T follicular helper cell (primary cell): ENCODE measurements at regions not wholly inside any gene's neighbourhood (a gene's known extent, or its start where the extent isn't known, plus 50 kb on each side); places are given as distances from the start of the nearest gene placed in this dataset.

Source experiments
- DNase-seq: peaks from one replicate; pipeline ENCODE4 v3.0.0-alpha.2; 2020; ENCODE audit warnings: low read depth

GRCh38 chr4:57607566-57608180 is 497.5 kb upstream of the IGFBP7 start:
- DNase-seq, result no peak

GRCh38 chr4:57605376-57605775 is 495.2 kb upstream of the IGFBP7 start:
- no peak for DNase-seq

GRCh38 chr4:57602141-57602540 is 492.0 kb upstream of the IGFBP7 start:
- no peak for DNase-seq

GRCh38 chr4:57591073-57591472 is 480.9 kb upstream of the IGFBP7 start:
- DNase-seq, result no peak

- DNase-seq, result no peak
Observed at GRCh38 chr4:57588557-57588956, 478.4 kb upstream of the IGFBP7 start.

GRCh38 chr4:57580710-57581599 is 470.8 kb upstream of the IGFBP7 start:
- DNase-seq, result no peak

GRCh38 chr4:57575426-57575825 is 465.2 kb upstream of the IGFBP7 start:
- DNase-seq, result no peak

- DNase-seq, result no peak
Observed at GRCh38 chr4:57554556-57555092, 444.4 kb upstream of the IGFBP7 start.

- no peak for DNase-seq
Observed at GRCh38 chr4:57553728-57554127, 443.5 kb upstream of the IGFBP7 start.

- DNase-seq, result no peak
Observed at GRCh38 chr4:57550198-57550597, 440.0 kb upstream of the IGFBP7 start.

- no peak for DNase-seq
Observed at GRCh38 chr4:57548856-57549255, 438.7 kb upstream of the IGFBP7 start.

GRCh38 chr4:57544811-57545654 is 434.8 kb upstream of the IGFBP7 start:
- DNase-seq, result no peak

- no peak for DNase-seq
Observed at GRCh38 chr4:57504797-57505530, 394.8 kb upstream of the IGFBP7 start.

- DNase-seq, result no peak
Observed at GRCh38 chr4:57504139-57504538, 394.0 kb upstream of the IGFBP7 start.

GRCh38 chr4:57501720-57502119 is 391.5 kb upstream of the IGFBP7 start:
- no peak for DNase-seq

- no peak for DNase-seq
Observed at GRCh38 chr4:57499786-57500185, 389.6 kb upstream of the IGFBP7 start.

- no peak for DNase-seq
Observed at GRCh38 chr4:57498251-57498650, 388.1 kb upstream of the IGFBP7 start.

- no peak for DNase-seq
Observed at GRCh38 chr4:57496697-57497471, 386.7 kb upstream of the IGFBP7 start.

- DNase-seq, result no peak
Observed at GRCh38 chr4:57494821-57495220, 384.6 kb upstream of the IGFBP7 start.

GRCh38 chr4:57492251-57492878 is 382.2 kb upstream of the IGFBP7 start:
- DNase-seq, result no peak
